Aorta (tissue), 5 donors: ENCODE measurements at regions not wholly inside any gene's neighbourhood (a gene's known extent, or its start where the extent isn't known, plus 50 kb on each side); places are given as distances from the start of the nearest gene placed in this dataset.

Experiments
- ATAC-seq: fragments of 200-7000 bp; cut with Tn5 transposase; one replicate; pipeline ENCODE4 v1.9.1; 2022; ENCODE audit warnings: moderate library complexity; ENCODE audit not compliant: low FRiP score
- DNase-seq, 2 donors: peaks; one replicate each; pipeline ENCODE4 v3.0.0-alpha.2; 2020
- H3K27ac ChIP-seq, 2 donors: one replicate each; pipeline ENCODE4 v1.5.1; 2013; ENCODE audit warnings: low read length in 2 of 2, mild to moderate bottlenecking in 2 of 2, moderate library complexity in 2 of 2, control low read depth in 1 of 2, inconsistent platforms in 1 of 2, low read depth in 1 of 2
- H3K27me3 ChIP-seq, 2 donors: one replicate each; pipeline ENCODE4 v1.6.1; 2013; ENCODE audit warnings: control low read depth in 1 of 2, low read length in 1 of 2, mild to moderate bottlenecking in 1 of 2, moderate library complexity in 1 of 2; ENCODE audit not compliant: insufficient read depth in 2 of 2, control insufficient read depth in 1 of 2
- H3K36me3 ChIP-seq, 2 donors: one replicate each; pipeline ENCODE4 v1.6.1; 2013; ENCODE audit warnings: control low read depth in 1 of 2, low read length in 1 of 2, mild to moderate bottlenecking in 1 of 2; ENCODE audit not compliant: insufficient read depth in 2 of 2, control insufficient read depth in 1 of 2
- H3K4me1 ChIP-seq, 2 donors: one replicate each; pipeline ENCODE4 v1.6.1; 2013; ENCODE audit warnings: low read length in 2 of 2, control low read depth in 1 of 2, mild to moderate bottlenecking in 1 of 2, moderate library complexity in 1 of 2; ENCODE audit not compliant: insufficient read depth in 2 of 2, control insufficient read depth in 1 of 2
- H3K4me3 ChIP-seq, 2 donors: one replicate each; pipeline ENCODE4 v1.5.1; 2013; ENCODE audit warnings: low read length in 2 of 2, control low read depth in 1 of 2, mild to moderate bottlenecking in 1 of 2
- H3K9me3 ChIP-seq: one replicate; pipeline ENCODE4 v1.6.1; 2013; ENCODE audit warnings: mild to moderate bottlenecking, low read length; ENCODE audit not compliant: control insufficient read depth
- WGBS, 2 donors: extraction: QIAGEN DNeasy Blood & Tissue Kit; methylation state at CpG; one replicate each; pipeline ENCODE4 v1.1.7; 2013; 5-methylcytosine and 5-hydroxymethylcytosine counted together
- intact Hi-C, 2 donors: fragments of 100-400 bp; cut with DNase I; formaldehyde crosslinking; loops; one replicate each; pipeline versions ENCODE4 v1.14.2 to v1.15.0; 2022
- donor health status: healthy with polysubstance abuse.
- donor health status: Bipolar disorder and iron deficiency.
- donor health status: DM: no; HTN: no; CAD: no.
- donor health status: DM: no; HTN: no; CAD: no.
- donor health status: DM: yes; HTN: yes; CAD: no.

- DNase-seq (no peak), ATAC-seq (peak; percentile 9)
- WGBS, 2 donors, result 38 to 45% methylated on average over 2 of the region's 2 CpGs
- Histone ChIP-seq H3K27me3 (no peaks in the 10 kb centered on the region), H3K27ac (no peak overlapping the region), H3K4me1 (peaks cover 0 to 5% of the 10 kb centered on the region in 2 donors), H3K9me3 (no peaks in the 10 kb centered on the region), H3K36me3 (no peaks in the 10 kb centered on the region), H3K4me3 (no peak overlapping the region)
- intact Hi-C loops, result no loop called here
Observed at GRCh38 chr4:72900952-72901351, 168.6 kb downstream of the COX18 start.

- Histone ChIP-seq H3K4me3 (no peak overlapping the region), H3K9me3 (no peaks in the 10 kb centered on the region), H3K4me1 (peaks cover 0 to 8% of the 10 kb centered on the region in 2 donors), H3K36me3 (no peaks in the 10 kb centered on the region), H3K27ac (no peak overlapping the region), H3K27me3 (no peaks in the 10 kb centered on the region)
- ATAC-seq (no peak), DNase-seq (no peak)
- intact Hi-C loops, result loop anchor here in 1 of 2 donors (5.0 kb wide), 1 partner anchor 73 kb away; no protein-coding TSS in a partner anchor
- WGBS, 2 donors, result 86 to 96% methylated on average over 3 of the region's 3 CpGs
Observed at GRCh38 chr4:72899621-72900020, 169.9 kb downstream of the COX18 start.

GRCh38 chr4:72899214-72899613, 170.3 kb downstream of the COX18 start:
- no peak overlapping the region for H3K4me3 ChIP-seq
- H3K9me3 ChIP-seq, result no peaks in the 10 kb centered on the region
- DNase-seq, result no peak
- H3K27ac ChIP-seq, result no peak overlapping the region
- WGBS, 2 donors, result 75 to 77% methylated on average over 6 of the region's 6 CpGs
- no peaks in the 10 kb centered on the region for H3K27me3 ChIP-seq
- H3K36me3 ChIP-seq, result no peaks in the 10 kb centered on the region
- intact Hi-C loops, result loop anchor here in 1 of 2 donors (5.0 kb wide), 1 partner anchor 73 kb away; no protein-coding TSS in a partner anchor
- peaks cover 0 to 8% of the 10 kb centered on the region in 2 donors for H3K4me1 ChIP-seq
- no peak for ATAC-seq

- Histone ChIP-seq H3K27me3 (no peaks in the 10 kb centered on the region), H3K9me3 (no peaks in the 10 kb centered on the region), H3K36me3 (no peaks in the 10 kb centered on the region), H3K4me3 (no peak overlapping the region), H3K27ac (peak overlapping the region in 1 of 2 donors; percentile 76), H3K4me1 (peaks cover 2 to 10% of the 10 kb centered on the region in 2 donors)
- 7 to 12% methylated on average over 3 of the region's 3 CpGs for WGBS, 2 donors
- ATAC-seq (peak; percentile 92), DNase-seq (no peak)
- intact Hi-C loops, result loop anchor here in 1 of 2 donors (5.0 kb wide), 1 partner anchor 76 kb away; no protein-coding TSS in a partner anchor
Observed at GRCh38 chr4:72896515-72896914, 173.0 kb downstream of the COX18 start.

GRCh38 chr4:72895408-72895807, 174.1 kb downstream of the COX18 start:
- peak overlapping the region; percentile 28 to 78 for H3K27ac ChIP-seq
- intact Hi-C loops, result loop anchor here in 1 of 2 donors (5.0 kb wide), 1 partner anchor 77 kb away; no protein-coding TSS in a partner anchor
- no peaks in the 10 kb centered on the region for H3K9me3 ChIP-seq
- no peaks in the 10 kb centered on the region for H3K36me3 ChIP-seq
- H3K4me1 ChIP-seq, result peaks cover 2 to 10% of the 10 kb centered on the region in 2 donors
- no peak overlapping the region for H3K4me3 ChIP-seq
- no peaks in the 10 kb centered on the region for H3K27me3 ChIP-seq
- DNase-seq (no peak), ATAC-seq (no peak)
- 65 to 69% methylated on average over 5 of the region's 5 CpGs for WGBS, 2 donors

- Histone ChIP-seq H3K27ac (no peak overlapping the region), H3K36me3 (no peaks in the 10 kb centered on the region), H3K4me1 (peaks cover 2 to 10% of the 10 kb centered on the region in 2 donors), H3K27me3 (no peaks in the 10 kb centered on the region), H3K9me3 (no peaks in the 10 kb centered on the region), H3K4me3 (no peak overlapping the region)
- 47 to 48% methylated on average over 2 of the region's 2 CpGs for WGBS, 2 donors
- intact Hi-C loops, result loop anchor here in 1 of 2 donors (5.0 kb wide), 1 partner anchor 76 kb away; no protein-coding TSS in a partner anchor
- ATAC-seq, result no peak
- DNase-seq, result no peak
Observed at GRCh38 chr4:72893354-72894066, 176.0 kb downstream of the COX18 start.

- ATAC-seq (no peak), DNase-seq (no peak)
- H3K4me3 ChIP-seq, result no peak overlapping the region
- H3K4me1 ChIP-seq, result peaks cover 2% of the 10 kb centered on the region in 2 donors
- intact Hi-C loops, result loop anchor here in 1 of 2 donors (5.0 kb wide), 1 partner anchor 89 kb away; no protein-coding TSS in a partner anchor
- no peaks in the 10 kb centered on the region for H3K27me3 ChIP-seq
- H3K36me3 ChIP-seq, result no peaks in the 10 kb centered on the region
- no peaks in the 10 kb centered on the region for H3K9me3 ChIP-seq
- H3K27ac ChIP-seq, result no peak overlapping the region
- WGBS, 2 donors, result 6 to 8% methylated on average over 2 of the region's 2 CpGs
Observed at GRCh38 chr4:72888331-72888730, 181.2 kb downstream of the COX18 start.

GRCh38 chr4:72887152-72887551, 182.4 kb downstream of the COX18 start:
- Histone ChIP-seq H3K27ac (no peak overlapping the region), H3K9me3 (no peaks in the 10 kb centered on the region), H3K4me1 (no peaks in the 10 kb centered on the region), H3K27me3 (no peaks in the 10 kb centered on the region), H3K36me3 (no peaks in the 10 kb centered on the region), H3K4me3 (no peak overlapping the region)
- DNase-seq, result no peak
- intact Hi-C loops, result loop anchor here in 1 of 2 donors (5.0 kb wide), 1 partner anchor 90 kb away; no protein-coding TSS in a partner anchor
- WGBS, 2 donors, result 74 to 78% methylated on average over 4 of the region's 4 CpGs
- ATAC-seq, result no peak

- no peaks in the 10 kb centered on the region for H3K27me3 ChIP-seq
- H3K9me3 ChIP-seq, result no peaks in the 10 kb centered on the region
- intact Hi-C loops, result loop anchor here in 1 of 2 donors (5.0 kb wide), 1 partner anchor 91 kb away; no protein-coding TSS in a partner anchor
- H3K4me1 ChIP-seq, result no peaks in the 10 kb centered on the region
- no peaks in the 10 kb centered on the region for H3K36me3 ChIP-seq
- no peak overlapping the region for H3K27ac ChIP-seq
- DNase-seq (no peak), ATAC-seq (no peak)
- 96 to 98% methylated on average over 1 of the region's 1 CpG for WGBS, 2 donors
- H3K4me3 ChIP-seq, result no peak overlapping the region
Observed at GRCh38 chr4:72886602-72887001, 182.9 kb downstream of the COX18 start.
